Panc1 (cell line): ENCODE measurements at regions not wholly inside any gene's neighbourhood (a gene's known extent, or its start where the extent isn't known, plus 50 kb on each side); places are given as distances from the start of the nearest gene placed in this dataset.

Experiments
- ATAC-seq: fragments of 200-7000 bp; cut with Tn5 transposase; 2 replicates; pipeline ENCODE4 v1.9.1; 2020; ENCODE audit warnings: mild to moderate bottlenecking, moderate library complexity
- BruUV-seq: library from RNA; stranded (reverse); fragments of 400-500 nt; replicated peaks from 2 replicates; lab custom pipeline; 2021; lab: Mats Ljungman, UMichigan
- CTCF ChIA-PET: fragments of 300-600 bp; sonication (Branson Sonifier 250); formaldehyde crosslinking; loops from one replicate; lab custom pipeline; 2022; ENCODE audit warnings: antibody characterized with exemption; lab: Charles Lee
- POLR2A ChIA-PET: fragments of 300-600 bp; sonication (Branson Sonifier 250); formaldehyde crosslinking; loops from one replicate; lab custom pipeline; 2022; ENCODE audit warnings: antibody characterized with exemption; lab: Charles Lee
- DNase-seq: peaks from one replicate; pipeline ENCODE4 v3.0.0-alpha.2; 2010; ENCODE audit warnings: low read depth, low spot score
- H3K27ac ChIP-seq: 2 replicates; pipeline ENCODE4 v1.5.1; 2011; ENCODE audit warnings: mild to moderate bottlenecking, low read length, inconsistent platforms
- H3K27me3 ChIP-seq: fragments of 200-500 bp; sonication (Bioruptor generic); 2 replicates; pipeline ENCODE4 v1.6.0; 2014; ENCODE audit warnings: low read length, inconsistent platforms; ENCODE audit not compliant: control insufficient read depth, insufficient read depth
- H3K36me3 ChIP-seq: fragments of 200-500 bp; sonication (Bioruptor generic); 2 replicates; pipeline ENCODE4 v1.5.1; 2014; ENCODE audit warnings: inconsistent platforms, mild to moderate bottlenecking, low read length, moderate library complexity; ENCODE audit not compliant: control insufficient read depth, insufficient read depth
- H3K4me1 ChIP-seq: 2 replicates; pipeline ENCODE4 v1.5.1; 2011; ENCODE audit warnings: inconsistent platforms, mild to moderate bottlenecking, low read length, moderate library complexity; ENCODE audit not compliant: control insufficient read depth, insufficient read depth
- H3K4me3 ChIP-seq, 2 experiments: 2 replicates each; pipeline ENCODE4 v1.5.1; 2011 to 2012; ENCODE audit warnings: low read depth in 2 of 2, low read length in 2 of 2, mild to moderate bottlenecking in 2 of 2, inconsistent platforms in 1 of 2, moderate library complexity in 1 of 2
- H3K9me3 ChIP-seq: fragments of 200-500 bp; sonication (Bioruptor generic); 2 replicates; pipeline ENCODE4 v1.5.1; 2014; ENCODE audit warnings: low read depth, mild to moderate bottlenecking, inconsistent platforms, low read length, moderate library complexity; ENCODE audit not compliant: control insufficient read depth, insufficient read depth
- CTCF ChIP-seq: fragments of 450-650 bp; IDR thresholded peaks from 2 replicates; pipeline ENCODE4 v1.5.1; 2017; ENCODE audit warnings: mild to moderate bottlenecking
- POLR2AphosphoS5 ChIP-seq: IDR thresholded peaks from 2 replicates; pipeline ENCODE4 v1.6.1; 2012; ENCODE audit warnings: mild to moderate bottlenecking, low read depth, low read length, moderate library complexity
- REST ChIP-seq, 2 experiments: IDR thresholded peaks; 2 replicates each; pipeline ENCODE4 v1.6.1; 2011 to 2012; ENCODE audit warnings: low read depth in 2 of 2, control low read depth in 1 of 2, low read length in 1 of 2, mild to moderate bottlenecking in 1 of 2, moderate library complexity in 1 of 2; ENCODE audit not compliant: insufficient read depth in 1 of 2
- SIN3A ChIP-seq: IDR thresholded peaks from 2 replicates; pipeline ENCODE4 v1.6.1; 2012; ENCODE audit warnings: low read depth, mild to moderate bottlenecking, low read length, moderate library complexity, borderline replicate concordance; ENCODE audit not compliant: insufficient read depth
- TCF7L2 ChIP-seq: IDR thresholded peaks from 2 replicates; pipeline ENCODE4 v1.6.1; 2011; ENCODE audit warnings: mild to moderate bottlenecking, low read depth, low read length, inconsistent platforms
- in situ Hi-C: cut with HindIII; loops from 2 replicates; pipeline ENCODE4 v1.10.0; 2016; ENCODE audit warnings: low sequenced_read_pairs, low pct_unique_long_range_greater_than_20kb
- intact Hi-C: fragments of 100-400 bp; cut with micrococcal nuclease; formaldehyde crosslinking; loops from one replicate; pipeline ENCODE4 v1.10.0; 2022; ENCODE audit not compliant: unreplicated experiment

- Histone ChIP-seq H3K36me3 (no peaks in the 10 kb centered on the region), H3K27ac (no peak overlapping the region), H3K9me3 (no peaks in the 10 kb centered on the region), H3K27me3 (no peaks in the 10 kb centered on the region), H3K4me3 (no peak overlapping the region), H3K4me1 (no peaks in the 10 kb centered on the region)
- ChIA-PET CTCF (no interaction called here), POLR2A (no interaction called here)
- ATAC-seq = no peak
- TF ChIP-seq REST (IDR thresholded peaks at IDR 0.05; ENCODE audit: insufficient read depth in 1 of 2, low read depth in 2 of 2, low read length in 1 of 2) (no peak), TCF7L2 (no peak), POLR2AphosphoS5 (no peak), CTCF (no peak), SIN3A (no peak)
- intact Hi-C loops = no loop called here
- no peak for DNase-seq
- in situ Hi-C loops = no loop called here
- BruUV-seq = no TSS peak
Measured at GRCh38 chr4:131296192-131296591, 1852.9 kb upstream of the PCDH10 start.

- H3K27me3 ChIP-seq = no peaks in the 10 kb centered on the region
- H3K36me3 ChIP-seq = no peaks in the 10 kb centered on the region
- no peak overlapping the region for H3K4me3 ChIP-seq
- no TSS peak for BruUV-seq
- intact Hi-C loops (no loop called here), in situ Hi-C loops (no loop called here)
- H3K9me3 ChIP-seq = 0 out of 2 replicates have a peak, but pooled peaks cover 2% of the 10 kb centered on the region
- H3K4me1 ChIP-seq = no peaks in the 10 kb centered on the region
- ChIA-PET CTCF (no interaction called here), POLR2A (no interaction called here)
- TF ChIP-seq TCF7L2 (no peak), POLR2AphosphoS5 (no peak), CTCF (no peak), REST (IDR thresholded peaks at IDR 0.05; ENCODE audit: insufficient read depth in 1 of 2, low read depth in 2 of 2, low read length in 1 of 2) (no peak), SIN3A (no peak)
- no peak overlapping the region for H3K27ac ChIP-seq
- ATAC-seq (no peak), DNase-seq (no peak)
Measured at GRCh38 chr4:131302108-131302507, 1847.0 kb upstream of the PCDH10 start.
